B cell (primary cell): ENCODE measurements at regions not wholly inside any gene's neighbourhood (a gene's known extent, or its start where the extent isn't known, plus 50 kb on each side); places are given as distances from the start of the nearest gene placed in this dataset.

Experiments
- ATAC-seq: fragments of 200-7000 bp; cut with Tn5 transposase; one replicate; pipeline ENCODE4 v1.10.0; 2021; ENCODE audit warnings: low read depth, mild to moderate bottlenecking, moderate number of reproducible peaks, moderate library complexity
- CTCF ChIA-PET: fragments of 350-600 bp; sonication (Branson Sonifier 250); formaldehyde crosslinking; loops from one replicate; lab custom pipeline; 2021; ENCODE audit warnings: antibody characterized with exemption, inconsistent platforms; lab: Charles Lee
- POLR2A ChIA-PET: fragments of 350-600 bp; sonication (Branson Sonifier 250); formaldehyde crosslinking; loops from one replicate; lab custom pipeline; 2021; ENCODE audit warnings: antibody characterized with exemption; lab: Charles Lee
- DNase-seq: peaks from one replicate; pipeline ENCODE4 v3.0.0; 2013
- H2AFZ ChIP-seq: 2 replicates; pipeline ENCODE4 v1.6.1; 2012; ENCODE audit warnings: mild to moderate bottlenecking, low read depth, low read length; ENCODE audit not compliant: insufficient read depth, poor library complexity, severe bottlenecking
- H3K27ac ChIP-seq, 2 donors: 1 replicate in 1 of 2; 2 replicates in 1 of 2; pipeline ENCODE4 v1.5.1; 2012 to 2013; ENCODE audit warnings: low read length in 2 of 2, mild to moderate bottlenecking in 2 of 2, moderate library complexity in 1 of 2
- H3K27me3 ChIP-seq, 4 experiments: fragments of 200-600 bp in 1 of 4; sonication (generic) in 1 of 4; replicated peaks in 1 of 4; 1 replicate in 2 of 4; 2 replicates in 2 of 4; pipeline versions ENCODE4 v1.6.1 to v1.7.0; 2013 to 2016; ENCODE audit warnings: low read length in 3 of 4, mild to moderate bottlenecking in 2 of 4, mixed read lengths in 1 of 4, moderate library complexity in 1 of 4; ENCODE audit not compliant: insufficient read depth in 4 of 4, control insufficient read depth in 3 of 4; ENCODE audit errors: control extremely low read depth in 1 of 4
- H3K36me3 ChIP-seq, 2 experiments: replicated peaks in 1 of 2; 1 replicate in 1 of 2; 2 replicates in 1 of 2; pipeline versions ENCODE4 v1.6.1 to v1.7.1; 2013; ENCODE audit warnings: low read length in 1 of 2; ENCODE audit not compliant: insufficient read depth in 2 of 2, control insufficient read depth in 1 of 2; ENCODE audit errors: control extremely low read depth in 1 of 2, extremely low read depth in 1 of 2
- H3K4me1 ChIP-seq, 2 donors: fragments of 200-600 bp in 1 of 2; sonication (generic) in 1 of 2; 1 replicate in 1 of 2; 2 replicates in 1 of 2; pipeline versions ENCODE4 v1.5.1 to v1.6.1; 2013 to 2017; ENCODE audit warnings: low read length in 2 of 2; ENCODE audit not compliant: control insufficient read depth in 2 of 2, insufficient read depth in 2 of 2
- H3K4me2 ChIP-seq: replicated peaks from 2 replicates; pipeline ENCODE3; 2012; ENCODE audit warnings: mild to moderate bottlenecking, low read depth, low read length; ENCODE audit not compliant: poor library complexity, severe bottlenecking
- H3K4me3 ChIP-seq, 5 experiments: fragments of 200-600 bp in 1 of 5; sonication (generic) in 1 of 5; 1 replicate in 3 of 5; 2 replicates in 2 of 5; pipeline versions ENCODE4 v1.5.1 to v1.7.0; 2011 to 2016; ENCODE audit warnings: low read length in 4 of 5, mild to moderate bottlenecking in 4 of 5, low read depth in 2 of 5, control low read depth in 1 of 5, moderate library complexity in 1 of 5; ENCODE audit not compliant: insufficient read depth in 1 of 5; ENCODE audit errors: control extremely low read depth in 1 of 5, extremely low read depth in 1 of 5
- H3K79me2 ChIP-seq: fragments of 200-600 bp; sonication (generic); one replicate; pipeline ENCODE4 v1.6.0; 2016; ENCODE audit warnings: low read length; ENCODE audit not compliant: control insufficient read depth, insufficient read depth
- H3K9ac ChIP-seq: fragments of 200-600 bp; sonication (generic); 2 replicates; pipeline ENCODE4 v1.6.1; 2017; ENCODE audit warnings: mild to moderate bottlenecking, low read length, moderate library complexity
- H3K9me3 ChIP-seq, 3 donors: one replicate each; pipeline versions ENCODE4 v1.6.1 to v1.7.1; 2013; ENCODE audit warnings: low read length in 2 of 3; ENCODE audit not compliant: control insufficient read depth in 2 of 3, insufficient read depth in 1 of 3; ENCODE audit errors: control extremely low read depth in 1 of 3
- H4K20me1 ChIP-seq: 2 replicates; pipeline ENCODE4 v1.6.0; 2012; ENCODE audit warnings: mild to moderate bottlenecking, low read length; ENCODE audit not compliant: insufficient read depth, control insufficient read depth, poor library complexity, severe bottlenecking
- H3K27ac Mint-ChIP-seq: one replicate; pipeline ENCODE4 v1.8.0; 2021; ENCODE audit warnings: mixed read lengths
- H3K27me3 Mint-ChIP-seq: one replicate; pipeline ENCODE4 v1.8.0; 2021; ENCODE audit warnings: mixed read lengths
- H3K4me1 Mint-ChIP-seq: one replicate; pipeline ENCODE4 v1.8.0; 2021; ENCODE audit warnings: mixed read lengths
- H3K4me3 Mint-ChIP-seq: one replicate; pipeline ENCODE4 v1.8.0; 2021; ENCODE audit warnings: mixed read lengths
- H3K9me3 Mint-ChIP-seq: one replicate; pipeline ENCODE4 v1.8.0; 2022; ENCODE audit warnings: mixed read lengths; ENCODE audit not compliant: insufficient read depth
- CTCF ChIP-seq: fragments of 200-600 bp; IDR thresholded peaks from one replicate; pipeline ENCODE4 v1.8.0; 2022; ENCODE audit warnings: antibody characterized with exemption, mild to moderate bottlenecking
- EZH2 ChIP-seq: IDR thresholded peaks from 2 replicates; pipeline ENCODE4 v1.6.1; 2012; ENCODE audit warnings: borderline replicate concordance, low read depth, mild to moderate bottlenecking, moderate library complexity, low read length; ENCODE audit not compliant: insufficient read depth, poor library complexity, severe bottlenecking
- WGBS: methylation state at CpG from one replicate; pipeline ENCODE4 v1.1.5; 2013; ENCODE audit warnings: missing lambda C conversion rate; ENCODE audit not compliant: insufficient coverage; 5-methylcytosine and 5-hydroxymethylcytosine counted together
- intact Hi-C: fragments of 100-400 bp; cut with micrococcal nuclease; formaldehyde crosslinking; loops from one replicate; pipeline ENCODE4 v1.10.0; 2022

- Mint-ChIP-seq H3K4me1 (no peaks in the 10 kb centered on the region), H3K27me3 (no peaks in the 10 kb centered on the region), H3K27ac (no peak overlapping the region), H3K9me3 (no peaks in the 10 kb centered on the region), H3K4me3 (no peak overlapping the region)
- H3K27me3 ChIP-seq: peaks cover 0 to 6% (median 0%) of the 10 kb centered on the region in 4 experiments
- no peak overlapping the region for H3K9ac ChIP-seq
- H4K20me1 ChIP-seq: no peaks in the 10 kb centered on the region
- no peaks in the 10 kb centered on the region for H3K9me3 ChIP-seq
- ATAC-seq (no peak), DNase-seq (no peak)
- 90% methylated on average over 16 of the region's 16 CpGs for WGBS
- TF ChIP-seq EZH2: no peak
- no peak for TF ChIP-seq CTCF
- no peaks in the 10 kb centered on the region for H3K4me1 ChIP-seq
- H3K4me2 ChIP-seq: no peak overlapping the region
- ChIA-PET POLR2A (no interaction called here), CTCF (no interaction called here)
- no peaks in the 10 kb centered on the region for H3K79me2 ChIP-seq
- H3K36me3 ChIP-seq: no peaks in the 10 kb centered on the region
- no peak overlapping the region for H3K27ac ChIP-seq
- H2AFZ ChIP-seq: no peak overlapping the region
- intact Hi-C loops: no loop called here
- H3K4me3 ChIP-seq: no peak overlapping the region
Observed at GRCh38 chr2:239504643-239505235, 103.9 kb upstream of the HDAC4 start.

GRCh38 chr2:239502430-239503186, 101.8 kb upstream of the HDAC4 start:
- no peaks in the 10 kb centered on the region for H3K9me3 Mint-ChIP-seq
- no peak for ATAC-seq
- H3K27ac Mint-ChIP-seq: no peak overlapping the region
- no peaks in the 10 kb centered on the region for H4K20me1 ChIP-seq
- H3K4me3 ChIP-seq: no peak overlapping the region
- no peak overlapping the region for H3K27ac ChIP-seq
- H2AFZ ChIP-seq: no peak overlapping the region
- peaks cover 5% of the 10 kb centered on the region for H3K27me3 Mint-ChIP-seq
- no peaks in the 10 kb centered on the region for H3K36me3 ChIP-seq
- no peak overlapping the region for H3K9ac ChIP-seq
- H3K9me3 ChIP-seq: no peaks in the 10 kb centered on the region
- TF ChIP-seq CTCF (no peak), EZH2 (no peak)
- intact Hi-C loops: no loop called here
- H3K4me1 ChIP-seq: no peaks in the 10 kb centered on the region
- ChIA-PET CTCF (no interaction called here), POLR2A (no interaction called here)
- H3K4me1 Mint-ChIP-seq: no peaks in the 10 kb centered on the region
- WGBS: 72% methylated on average over 15 of the region's 19 CpGs
- no peaks in the 10 kb centered on the region for H3K79me2 ChIP-seq
- no peak overlapping the region for H3K4me2 ChIP-seq
- no peak for DNase-seq
- no peak overlapping the region for H3K4me3 Mint-ChIP-seq
- H3K27me3 ChIP-seq: peaks cover 0 to 4% (median 0%) of the 10 kb centered on the region in 4 experiments
